IMR-90 (cell line): ENCODE measurements at regions not wholly inside any gene's neighbourhood (a gene's known extent, or its start where the extent isn't known, plus 50 kb on each side); places are given as distances from the start of the nearest gene placed in this dataset.

Source experiments
- ATAC-seq: fragments of 200-7000 bp; cut with Tn5 transposase; 2 replicates; pipeline ENCODE4 v1.9.1; 2020; ENCODE audit warnings: low read depth, mild to moderate bottlenecking, moderate library complexity
- BruUV-seq: library from RNA; stranded (reverse); fragments of 400-500 nt; replicated peaks from 2 replicates; lab custom pipeline; 2021; lab: Mats Ljungman, UMichigan
- CTCF ChIA-PET: fragments of 300-600 bp; formaldehyde crosslinking; extraction: SDS; loops from one replicate; lab custom pipeline; 2021; ENCODE audit warnings: antibody characterized with exemption; lab: Yijun Ruan, JAX
- POLR2A ChIA-PET: fragments of 300-600 bp; sonication (Branson Sonifier 250); formaldehyde crosslinking; loops from one replicate; lab custom pipeline; 2022; ENCODE audit warnings: antibody characterized with exemption; ENCODE audit not compliant: unreplicated experiment; lab: Charles Lee
- DNase-seq: peaks from one replicate; pipeline ENCODE4 v3.0.0; 2013
- H2AFZ ChIP-seq: replicated peaks from 2 replicates; pipeline ENCODE3; 2013; ENCODE audit warnings: low read length, mild to moderate bottlenecking; ENCODE audit not compliant: poor library complexity
- H2AK5ac ChIP-seq: 2 replicates; pipeline ENCODE4 v1.6.1; 2013; ENCODE audit warnings: low read depth, low read length, inconsistent platforms
- H2AK9ac ChIP-seq: replicated peaks from 2 replicates; pipeline ENCODE3; 2013; ENCODE audit warnings: mild to moderate bottlenecking, low read depth, low read length, moderate library complexity; ENCODE audit not compliant: poor library complexity
- H2BK120ac ChIP-seq: 2 replicates; pipeline ENCODE4 v1.6.1; 2013; ENCODE audit warnings: low read depth, low read length, inconsistent platforms
- H2BK15ac ChIP-seq: 3 replicates; pipeline ENCODE4 v1.6.1; 2013; ENCODE audit warnings: low read depth, low read length, inconsistent platforms
- H2BK20ac ChIP-seq: 2 replicates; pipeline ENCODE4 v1.6.1; 2013; ENCODE audit warnings: low read depth, mild to moderate bottlenecking, inconsistent platforms, low read length, moderate library complexity
- H2BK5ac ChIP-seq: 2 replicates; pipeline ENCODE4 v1.6.1; 2013; ENCODE audit warnings: mild to moderate bottlenecking, low read depth, low read length, inconsistent platforms; ENCODE audit not compliant: poor library complexity, severe bottlenecking
- H3K14ac ChIP-seq: replicated peaks from 2 replicates; pipeline ENCODE4 v1.6.1; 2013; ENCODE audit warnings: low read depth, low read length, inconsistent platforms
- H3K18ac ChIP-seq: 2 replicates; pipeline ENCODE4 v1.6.1; 2013; ENCODE audit warnings: low read depth, low read length, control low read depth
- H3K23ac ChIP-seq: 2 replicates; pipeline ENCODE4 v1.6.1; 2013; ENCODE audit warnings: low read depth, low read length, inconsistent platforms
- H3K27ac ChIP-seq: 2 replicates; pipeline ENCODE4 v1.5.1; 2013; ENCODE audit warnings: mild to moderate bottlenecking, control low read depth, low read length; ENCODE audit not compliant: insufficient read depth
- H3K27me3 ChIP-seq: 2 replicates; pipeline ENCODE4 v1.6.1; 2013; ENCODE audit warnings: low read length; ENCODE audit not compliant: control insufficient read depth, insufficient read depth
- H3K36me3 ChIP-seq: 2 replicates; pipeline ENCODE4 v1.6.1; 2013; ENCODE audit warnings: low read length, mixed read lengths; ENCODE audit not compliant: control insufficient read depth, insufficient read depth
- H3K4ac ChIP-seq: 2 replicates; pipeline ENCODE4 v1.6.1; 2013; ENCODE audit warnings: low read depth, low read length, inconsistent platforms
- H3K4me1 ChIP-seq: 2 replicates; pipeline ENCODE4 v1.6.1; 2013; ENCODE audit warnings: low read length, mixed read lengths; ENCODE audit not compliant: control insufficient read depth, insufficient read depth
- H3K4me2 ChIP-seq: 2 replicates; pipeline ENCODE4 v1.6.1; 2013; ENCODE audit warnings: low read depth, mild to moderate bottlenecking, control low read depth, low read length, moderate library complexity
- H3K4me3 ChIP-seq: 2 replicates; pipeline ENCODE4 v1.5.1; 2013; ENCODE audit warnings: low read depth, mild to moderate bottlenecking, control low read depth, low read length, moderate library complexity; ENCODE audit not compliant: insufficient read depth
- H3K56ac ChIP-seq: 2 replicates; pipeline ENCODE4 v1.6.1; 2013; ENCODE audit warnings: low read length, inconsistent platforms; ENCODE audit not compliant: insufficient read depth; ENCODE audit errors: extremely low read depth
- H3K79me1 ChIP-seq, 2 experiments: 2 replicates each; pipeline ENCODE4 v1.6.1; 2013; ENCODE audit warnings: low read length in 2 of 2, inconsistent platforms in 1 of 2, low read depth in 1 of 2
- H3K9ac ChIP-seq: 2 replicates; pipeline ENCODE4 v1.6.1; 2013; ENCODE audit warnings: low read depth, low read length, control low read depth
- H3K9me1 ChIP-seq: 2 replicates; pipeline ENCODE4 v1.6.1; 2013; ENCODE audit warnings: low read length, inconsistent platforms; ENCODE audit not compliant: insufficient read depth
- H3K9me3 ChIP-seq: 2 replicates; pipeline ENCODE4 v1.6.1; 2013; ENCODE audit warnings: low read length; ENCODE audit not compliant: control insufficient read depth, insufficient read depth
- H4K20me1 ChIP-seq: 2 replicates; pipeline ENCODE4 v1.6.1; 2013; ENCODE audit warnings: low read length, inconsistent platforms; ENCODE audit not compliant: insufficient read depth
- H4K5ac ChIP-seq: 2 replicates; pipeline ENCODE4 v1.6.1; 2013; ENCODE audit warnings: mild to moderate bottlenecking, low read depth, low read length, control low read depth
- H4K8ac ChIP-seq, 2 experiments: 2 replicates each; pipeline ENCODE4 v1.6.1; 2013; ENCODE audit warnings: low read depth in 2 of 2, low read length in 2 of 2, control low read depth in 1 of 2, inconsistent platforms in 1 of 2
- H4K91ac ChIP-seq: 2 replicates; pipeline ENCODE4 v1.6.1; 2013; ENCODE audit warnings: low read depth, low read length, inconsistent platforms; ENCODE audit not compliant: insufficient read depth
- BHLHE40 ChIP-seq: fragments of 150-350 bp; IDR thresholded peaks from 2 replicates; pipeline ENCODE4 v1.6.1; 2016; ENCODE audit warnings: mild to moderate bottlenecking, low read depth, low read length
- CEBPB ChIP-seq: IDR thresholded peaks from 2 replicates; pipeline ENCODE4 v1.6.1; 2012; ENCODE audit warnings: low read depth, low read length, improper control_type of control experiment
- CHD1 ChIP-seq: IDR thresholded peaks from 2 replicates; pipeline ENCODE4 v1.6.1; 2012; ENCODE audit warnings: low read depth, low read length, improper control_type of control experiment
- CTCF ChIP-seq: conservative IDR thresholded peaks from 2 replicates; pipeline ENCODE4 v1.5.1; 2012; ENCODE audit warnings: mild to moderate bottlenecking, low read depth, low read length, improper control_type of control experiment
- ELK1 ChIP-seq: fragments of 150-350 bp; IDR thresholded peaks from 2 replicates; pipeline ENCODE4 v1.6.1; 2016; ENCODE audit warnings: low read depth, mild to moderate bottlenecking, low read length, moderate library complexity, borderline replicate concordance
- FOS ChIP-seq: fragments of 150-350 bp; IDR thresholded peaks from 2 replicates; pipeline ENCODE4 v1.6.1; 2016; ENCODE audit warnings: low read depth, low read length
- MAFK ChIP-seq: IDR thresholded peaks from 2 replicates; pipeline ENCODE4 v1.6.1; 2012; ENCODE audit warnings: low read depth, low read length, improper control_type of control experiment
- MAZ ChIP-seq: IDR thresholded peaks from 2 replicates; pipeline ENCODE4 v1.6.1; 2012; ENCODE audit warnings: low read depth, mild to moderate bottlenecking, low read length, improper control_type of control experiment, moderate library complexity, borderline replicate concordance
- MXI1 ChIP-seq: IDR thresholded peaks from 2 replicates; pipeline ENCODE4 v1.6.1; 2012; ENCODE audit warnings: low read depth, mild to moderate bottlenecking, low read length, moderate library complexity, borderline replicate concordance
- NFE2L2 ChIP-seq: fragments of 150-350 bp; IDR thresholded peaks from 2 replicates; pipeline ENCODE4 v1.6.1; 2016; ENCODE audit warnings: low read depth, mild to moderate bottlenecking, low read length
- POLR2A ChIP-seq: IDR thresholded peaks from 2 replicates; pipeline ENCODE4 v1.6.1; 2012; ENCODE audit warnings: mild to moderate bottlenecking, low read depth, low read length
- RAD21 ChIP-seq: IDR thresholded peaks from 2 replicates; pipeline ENCODE4 v1.6.1; 2012; ENCODE audit warnings: low read length, improper control_type of control experiment
- RCOR1 ChIP-seq: IDR thresholded peaks from 2 replicates; pipeline ENCODE4 v1.6.1; 2012; ENCODE audit warnings: mild to moderate bottlenecking, low read length, improper control_type of control experiment; ENCODE audit not compliant: insufficient replicate concordance
- RFX5 ChIP-seq: IDR thresholded peaks from 2 replicates; pipeline ENCODE4 v1.8.0; 2012; ENCODE audit warnings: low read depth, mild to moderate bottlenecking, low read length, moderate library complexity
- SMC3 ChIP-seq: fragments of 150-350 bp; IDR thresholded peaks from 2 replicates; pipeline ENCODE4 v1.6.1; 2016; ENCODE audit warnings: low read depth, mild to moderate bottlenecking, antibody characterized with exemption, low read length, moderate library complexity
- USF2 ChIP-seq: fragments of 150-350 bp; IDR thresholded peaks from 2 replicates; pipeline ENCODE4 v1.6.1; 2017; ENCODE audit warnings: mild to moderate bottlenecking, antibody characterized with exemption, low read length, low read depth
- WGBS, 2 experiments: methylation state at CpG; one replicate each; pipeline versions ENCODE4 v1.1.5 to v1.1.7; 2013; ENCODE audit warnings: missing lambda C conversion rate in 2 of 2; ENCODE audit not compliant: insufficient read length in 1 of 2; ENCODE audit errors: extremely low coverage in 2 of 2; 5-methylcytosine and 5-hydroxymethylcytosine counted together
- dilution Hi-C: fragments of 300-500 bp; cut with HindIII; formaldehyde crosslinking; loops from one replicate; pipeline ENCODE4 v1.14.3; 2018; ENCODE audit warnings: low sequenced_read_pairs; ENCODE audit not compliant: unreplicated experiment
- in situ Hi-C: fragments of 300-500 bp; cut with MboI; formaldehyde crosslinking; loops from 3 replicates; pipeline ENCODE4 v1.14.3; 2019; ENCODE audit warnings: low sequenced_read_pairs, inconsistent platforms, mixed read lengths
- intact Hi-C: fragments of 100-400 bp; cut with micrococcal nuclease; formaldehyde crosslinking; loops from 2 replicates; pipeline ENCODE4 v1.10.0; 2022

GRCh38 chr6:141445928-141446628 lies 686.6 kb upstream of the GJE1 start:
- H4K20me1 ChIP-seq, result no peaks in the 10 kb centered on the region
- dilution Hi-C loops, result no loop called here
- no CpG with 5 or more reads among the region's 3 CpGs for WGBS, 2 experiments

More at GRCh38 chr6:141445928-141446628, 686.6 kb upstream of the GJE1 start:
- no peak overlapping the region for H4K91ac ChIP-seq
- no peak overlapping the region for H2BK5ac ChIP-seq
- H2AK5ac ChIP-seq, result no peak overlapping the region
- no peak overlapping the region for H3K27ac ChIP-seq
- no TSS peak for BruUV-seq
- no peak overlapping the region for H3K4me2 ChIP-seq
- DNase-seq (no peak), ATAC-seq (no peak)
- no peak overlapping the region for H2BK20ac ChIP-seq
- H3K79me1 ChIP-seq, result no peaks in the 10 kb centered on the region
- ChIA-PET CTCF (no interaction called here), POLR2A (interaction anchor here (0.6 kb wide), 1 partner anchor 230 kb away, joined by 4 read pairs; no protein-coding TSS in a partner anchor)
- no peak overlapping the region for H2AK9ac ChIP-seq
- H2BK15ac ChIP-seq, result peak overlapping the region; percentile 2; the same call in 1 of the 3 replicates
- TF ChIP-seq CHD1, result no peak
- TF ChIP-seq MAZ, result no peak
- no peak for TF ChIP-seq CEBPB
- no peak for TF ChIP-seq MXI1
- TF ChIP-seq FOS, result no peak
- no peak for TF ChIP-seq ELK1
- no peak for TF ChIP-seq CTCF
- TF ChIP-seq RFX5, result no peak
- TF ChIP-seq POLR2A, result no peak
- TF ChIP-seq USF2, result no peak
- TF ChIP-seq MAFK, result no peak
- no peak for TF ChIP-seq RCOR1
- no peak for TF ChIP-seq RAD21
- TF ChIP-seq SMC3, result no peak
- no peak for TF ChIP-seq NFE2L2
- no peak for TF ChIP-seq BHLHE40
- H3K56ac ChIP-seq, result no peak overlapping the region
- peaks cover 1% of the 10 kb centered on the region; the same call in 1 of the 2 replicates for H3K4me1 ChIP-seq
- no peak overlapping the region for H4K8ac ChIP-seq
- no peaks in the 10 kb centered on the region for H3K9me3 ChIP-seq
- no peak overlapping the region for H3K4me3 ChIP-seq
- no peaks in the 10 kb centered on the region for H3K36me3 ChIP-seq
- H2BK120ac ChIP-seq, result no peak overlapping the region; the same call in 1 of the 2 replicates
- in situ Hi-C loops (no loop called here), intact Hi-C loops (no loop called here)
- no peaks in the 10 kb centered on the region for H3K27me3 ChIP-seq
- H3K23ac ChIP-seq, result no peak overlapping the region
- peak overlapping the region; percentile 41; the same call in 1 of the 2 replicates for H3K4ac ChIP-seq
- no peak overlapping the region for H4K5ac ChIP-seq
- no peak overlapping the region for H3K9ac ChIP-seq
- H3K9me1 ChIP-seq, result no peaks in the 10 kb centered on the region; the same call in 1 of the 2 replicates
- no peak overlapping the region for H3K18ac ChIP-seq
- H3K14ac ChIP-seq, result no peak overlapping the region
- no peak overlapping the region for H2AFZ ChIP-seq
